ENCODE measurements at regions not wholly inside any gene's neighbourhood (a gene's known extent, or its start where the extent isn't known, plus 50 kb on each side); places are given as distances from the start of the nearest gene placed in this dataset.

GRCh38 chr3:40705663-40706062 is 180.9 kb downstream of the ZNF621 start:
- DNase-seq = no peak

GRCh38 chr3:40713306-40713705 is 188.5 kb downstream of the ZNF621 start:
- DNase-seq = no peak

GRCh38 chr3:40713795-40714194 is 189.0 kb downstream of the ZNF621 start:
- no peak for DNase-seq

GRCh38 chr3:40714771-40715345 is 190.1 kb downstream of the ZNF621 start:
- DNase-seq = no peak

- no peak for DNase-seq
Observed at GRCh38 chr3:40715551-40715950, 190.8 kb downstream of the ZNF621 start.

- no peak for DNase-seq
Observed at GRCh38 chr3:40717471-40717870, 192.7 kb downstream of the ZNF621 start.

GRCh38 chr3:40718209-40718608 is 193.4 kb downstream of the ZNF621 start:
- no peak for DNase-seq

- no peak for DNase-seq
Observed at GRCh38 chr3:40718681-40719080, 193.9 kb downstream of the ZNF621 start.

- DNase-seq = no peak
Observed at GRCh38 chr3:40719660-40720287, 195.0 kb downstream of the ZNF621 start.

GRCh38 chr3:40720341-40720740 is 195.6 kb downstream of the ZNF621 start:
- DNase-seq = no peak

- DNase-seq = no peak
Observed at GRCh38 chr3:40720863-40721262, 196.1 kb downstream of the ZNF621 start.

- DNase-seq = no peak
Observed at GRCh38 chr3:40723083-40723660, 198.4 kb downstream of the ZNF621 start.

GRCh38 chr3:40725031-40725430 is 200.3 kb downstream of the ZNF621 start:
- DNase-seq = no peak

- no peak for DNase-seq
Observed at GRCh38 chr3:40731445-40731844, 206.7 kb downstream of the ZNF621 start.

GRCh38 chr3:40736943-40737342 is 212.2 kb downstream of the ZNF621 start:
- DNase-seq = no peak

- DNase-seq = no peak
Observed at GRCh38 chr3:40737343-40737742, 212.6 kb downstream of the ZNF621 start.

- no peak for DNase-seq
Observed at GRCh38 chr3:40739971-40740370, 215.2 kb downstream of the ZNF621 start.

- DNase-seq = no peak
Observed at GRCh38 chr3:40741729-40742128, 217.0 kb downstream of the ZNF621 start.

GRCh38 chr3:40745381-40746106 is 220.8 kb downstream of the ZNF621 start:
- DNase-seq = no peak

GRCh38 chr3:40751666-40752065 is 226.9 kb downstream of the ZNF621 start:
- no peak for DNase-seq

- DNase-seq = no peak
Observed at GRCh38 chr3:40752492-40752891, 227.7 kb downstream of the ZNF621 start.

- DNase-seq = no peak
Observed at GRCh38 chr3:40753291-40753770, 228.6 kb downstream of the ZNF621 start.

- no peak for DNase-seq
Observed at GRCh38 chr3:40753951-40754350, 229.2 kb downstream of the ZNF621 start.

GRCh38 chr3:40754994-40755393 is 230.2 kb downstream of the ZNF621 start:
- DNase-seq = peak; percentile 3
